GM23338 (cell line): ENCODE measurements at regions not wholly inside any gene's neighbourhood (a gene's known extent, or its start where the extent isn't known, plus 50 kb on each side); places are given as distances from the start of the nearest gene placed in this dataset.

Experiments used
- ATAC-seq: fragments of 200-7000 bp; cut with Tn5 transposase; 3 replicates; pipeline ENCODE4 v1.9.1; 2020
- DNase-seq: peaks from one replicate; pipeline ENCODE4 v3.0.0-alpha.2; 2015; ENCODE audit warnings: low spot score
- H2AFZ ChIP-seq: fragments of 200-600 bp; sonication (generic); 2 replicates; pipeline ENCODE4 v1.8.0; 2016; ENCODE audit warnings: antibody characterized with exemption, mild to moderate bottlenecking, moderate library complexity
- H3F3A ChIP-seq: fragments of 200-600 bp; sonication (generic); replicated peaks from 2 replicates; pipeline ENCODE4 v1.8.0; 2017; ENCODE audit warnings: antibody characterized with exemption, mixed run types, low read depth
- H3K27ac ChIP-seq: fragments of 200-600 bp; sonication (generic); 2 replicates; pipeline ENCODE4 v1.6.1; 2016; ENCODE audit warnings: low read depth
- H3K27me3 ChIP-seq: fragments of 200-600 bp; sonication (generic); 2 replicates; pipeline ENCODE4 v1.8.0; 2016; ENCODE audit warnings: mild to moderate bottlenecking, mixed run types, moderate library complexity; ENCODE audit not compliant: insufficient read depth
- H3K36me3 ChIP-seq: fragments of 200-600 bp; sonication (generic); 2 replicates; pipeline ENCODE4 v1.8.0; 2016; ENCODE audit warnings: mild to moderate bottlenecking; ENCODE audit not compliant: insufficient read depth
- H3K4me1 ChIP-seq: fragments of 200-600 bp; sonication (generic); 2 replicates; pipeline ENCODE4 v1.8.0; 2016; ENCODE audit warnings: mild to moderate bottlenecking, moderate library complexity; ENCODE audit not compliant: insufficient read depth
- H3K4me2 ChIP-seq: fragments of 200-600 bp; sonication (generic); 2 replicates; pipeline ENCODE4 v1.7.1; 2017; ENCODE audit warnings: mixed run types
- H3K4me3 ChIP-seq: fragments of 200-600 bp; sonication (generic); 2 replicates; pipeline ENCODE4 v1.6.1; 2016; ENCODE audit warnings: mixed run types
- H3K79me2 ChIP-seq: fragments of 200-600 bp; sonication (generic); replicated peaks from 2 replicates; pipeline ENCODE4 v1.8.0; 2017; ENCODE audit warnings: mild to moderate bottlenecking; ENCODE audit not compliant: insufficient read depth
- H3K9me2 ChIP-seq: fragments of 200-600 bp; sonication (generic); 2 replicates; pipeline ENCODE4 v1.8.0; 2017; ENCODE audit not compliant: insufficient read depth
- H4K20me1 ChIP-seq: fragments of 200-600 bp; sonication (generic); replicated peaks from 2 replicates; pipeline ENCODE4 v1.8.0; 2017; ENCODE audit warnings: mild to moderate bottlenecking; ENCODE audit not compliant: insufficient read depth
- H3K27ac Mint-ChIP-seq: 2 replicates; pipeline ENCODE4 v1.8.0; 2020; ENCODE audit warnings: inconsistent platforms, mild to moderate bottlenecking, moderate library complexity, mixed read lengths
- H3K27me3 Mint-ChIP-seq: 3 replicates; pipeline ENCODE4 v1.8.0; 2022; ENCODE audit warnings: low read depth, mild to moderate bottlenecking, moderate library complexity, mixed read lengths, inconsistent platforms; ENCODE audit not compliant: insufficient read depth, poor library complexity
- H3K36me3 Mint-ChIP-seq: 3 replicates; pipeline ENCODE4 v1.8.0; 2021; ENCODE audit warnings: low read depth, mild to moderate bottlenecking, inconsistent platforms, moderate library complexity, mixed read lengths
- H3K4me1 Mint-ChIP-seq: 3 replicates; pipeline ENCODE4 v1.8.0; 2020; ENCODE audit warnings: mild to moderate bottlenecking, inconsistent platforms, mixed read lengths
- H3K4me3 Mint-ChIP-seq: 3 replicates; pipeline ENCODE4 v1.8.0; 2021; ENCODE audit warnings: moderate library complexity, mild to moderate bottlenecking, inconsistent platforms, mixed read lengths
- H3K9me3 Mint-ChIP-seq: 3 replicates; pipeline ENCODE4 v1.8.0; 2020; ENCODE audit warnings: moderate library complexity, mild to moderate bottlenecking, inconsistent platforms, mixed read lengths
- CREB1 ChIP-seq: fragments of 250-450 bp; sonication (Bioruptor Pico); IDR thresholded peaks from 2 replicates; pipeline ENCODE4 v1.5.0; 2020; ENCODE audit warnings: low read depth, mild to moderate bottlenecking, moderate library complexity
- ETS1 ChIP-seq: IDR thresholded peaks from 2 replicates; pipeline ENCODE4 v1.6.1; 2016; ENCODE audit warnings: antibody characterized with exemption
- EZH2 ChIP-seq: fragments of 200-600 bp; sonication (generic); IDR thresholded peaks from one replicate; pipeline ENCODE4 v1.8.0; 2017; ENCODE audit warnings: antibody characterized with exemption, mild to moderate bottlenecking, low read depth; ENCODE audit not compliant: unreplicated experiment
- EZH2phosphoT487 ChIP-seq: fragments of 200-600 bp; sonication (generic); IDR thresholded peaks from one replicate; pipeline ENCODE4 v1.8.1; 2018; ENCODE audit warnings: antibody characterized with exemption; ENCODE audit not compliant: unreplicated experiment
- JUNB ChIP-seq: IDR thresholded peaks from one replicate; pipeline ENCODE4 v1.6.1; 2016; ENCODE audit warnings: antibody characterized with exemption; ENCODE audit not compliant: unreplicated experiment
- NANOG ChIP-seq: IDR thresholded peaks from 2 replicates; pipeline ENCODE4 v1.6.1; 2016; ENCODE audit warnings: antibody characterized with exemption, borderline replicate concordance
- POLR2AphosphoS5 ChIP-seq: IDR thresholded peaks from 2 replicates; pipeline ENCODE4 v1.6.1; 2016; ENCODE audit warnings: antibody characterized with exemption, low read depth
- REST ChIP-seq: IDR thresholded peaks from one replicate; pipeline ENCODE4 v1.6.1; 2018; ENCODE audit warnings: antibody characterized with exemption; ENCODE audit not compliant: unreplicated experiment
- STAT1 ChIP-seq: IDR thresholded peaks from one replicate; pipeline ENCODE4 v1.6.1; 2016; ENCODE audit warnings: antibody characterized with exemption; ENCODE audit not compliant: unreplicated experiment
- ZNF114 ChIP-seq: fragments of 250-450 bp; sonication (Bioruptor Pico); IDR thresholded peaks from 2 replicates; pipeline ENCODE4 v1.5.0; 2020; ENCODE audit warnings: mild to moderate bottlenecking, moderate library complexity
- ZNF331 ChIP-seq: fragments of 250-450 bp; sonication (Bioruptor Pico); IDR thresholded peaks from 2 replicates; pipeline ENCODE4 v1.5.0; 2020; ENCODE audit warnings: low read depth, mild to moderate bottlenecking, moderate library complexity
- TF ChIP-seq, protein P1 (sequence below), 2 experiments: fragments of 200-600 bp in 1 of 2; sonication (generic) in 1 of 2; conservative IDR thresholded peaks; 2 replicates each; pipeline versions ENCODE4 v1.5.1 to v1.6.1; 2016 to 2017; ENCODE audit warnings: antibody characterized with exemption in 2 of 2, low read depth in 2 of 2, mild to moderate bottlenecking in 2 of 2, moderate library complexity in 1 of 2
- TF ChIP-seq, protein P2 (sequence below): fragments of 250-450 bp; sonication (Bioruptor Pico); IDR thresholded peaks from 2 replicates; pipeline ENCODE4 v1.5.0; 2020; ENCODE audit warnings: mild to moderate bottlenecking, moderate library complexity

DNA sequence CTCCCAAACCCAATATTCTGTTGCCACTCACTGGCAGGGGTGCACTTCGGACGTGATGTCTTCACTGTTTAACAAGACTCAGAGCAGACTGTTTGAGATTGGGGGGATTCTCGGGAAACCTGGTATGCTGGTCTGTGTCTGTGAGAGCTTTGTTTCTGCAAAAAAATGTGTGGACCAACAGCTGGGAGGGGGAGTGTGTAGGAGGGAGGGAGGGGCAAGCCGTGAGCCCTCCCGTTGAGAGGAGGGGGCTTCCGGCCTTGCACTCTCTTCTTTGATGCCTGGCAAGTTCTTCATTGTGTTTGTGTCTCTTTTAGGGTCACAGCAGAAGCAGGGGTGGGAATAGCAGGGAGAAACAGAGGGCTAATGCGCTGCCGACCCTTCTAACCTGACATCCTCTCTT lies 74.9 kb upstream of the NDN start:
- peaks cover 14% of the 10 kb centered on the region for H3K4me1 Mint-ChIP-seq
- H3K4me3 Mint-ChIP-seq, result no peak overlapping the region
- DNase-seq (peak; percentile 1), ATAC-seq (no peak)
- Histone ChIP-seq H3K9me2 (no peaks in the 10 kb centered on the region), H3K4me2 (peak overlapping the region; percentile 20; the same call in 1 of the 2 replicates), H3K27ac (no peak overlapping the region), H3K4me3 (no peak overlapping the region), H3K79me2 (no peaks in the 10 kb centered on the region), H3F3A (no peaks in the 10 kb centered on the region), H3K36me3 (no peaks in the 10 kb centered on the region), H3K27me3 (no peaks in the 10 kb centered on the region), H4K20me1 (no peaks in the 10 kb centered on the region), H3K4me1 (peaks cover 10% of the 10 kb centered on the region), H2AFZ (peak overlapping the region; percentile 72)
- TF ChIP-seq EZH2phosphoT487 (no peak), JUNB (no peak), ZNF114 (no peak), NANOG (no peak), CREB1 (CRISPR knock-in tag) (no peak), REST (no peak), ZNF331 (no peak), STAT1 (no peak), POLR2AphosphoS5 (no peak), ETS1 (no peak), EZH2 (no peak)
- TF ChIP-seq, protein P1, sequence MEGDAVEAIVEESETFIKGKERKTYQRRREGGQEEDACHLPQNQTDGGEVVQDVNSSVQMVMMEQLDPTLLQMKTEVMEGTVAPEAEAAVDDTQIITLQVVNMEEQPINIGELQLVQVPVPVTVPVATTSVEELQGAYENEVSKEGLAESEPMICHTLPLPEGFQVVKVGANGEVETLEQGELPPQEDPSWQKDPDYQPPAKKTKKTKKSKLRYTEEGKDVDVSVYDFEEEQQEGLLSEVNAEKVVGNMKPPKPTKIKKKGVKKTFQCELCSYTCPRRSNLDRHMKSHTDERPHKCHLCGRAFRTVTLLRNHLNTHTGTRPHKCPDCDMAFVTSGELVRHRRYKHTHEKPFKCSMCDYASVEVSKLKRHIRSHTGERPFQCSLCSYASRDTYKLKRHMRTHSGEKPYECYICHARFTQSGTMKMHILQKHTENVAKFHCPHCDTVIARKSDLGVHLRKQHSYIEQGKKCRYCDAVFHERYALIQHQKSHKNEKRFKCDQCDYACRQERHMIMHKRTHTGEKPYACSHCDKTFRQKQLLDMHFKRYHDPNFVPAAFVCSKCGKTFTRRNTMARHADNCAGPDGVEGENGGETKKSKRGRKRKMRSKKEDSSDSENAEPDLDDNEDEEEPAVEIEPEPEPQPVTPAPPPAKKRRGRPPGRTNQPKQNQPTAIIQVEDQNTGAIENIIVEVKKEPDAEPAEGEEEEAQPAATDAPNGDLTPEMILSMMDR (conservative IDR thresholded peaks at IDR 0.05; ENCODE audit: low read depth in 2 of 2), result no peak
- TF ChIP-seq, protein P2, sequence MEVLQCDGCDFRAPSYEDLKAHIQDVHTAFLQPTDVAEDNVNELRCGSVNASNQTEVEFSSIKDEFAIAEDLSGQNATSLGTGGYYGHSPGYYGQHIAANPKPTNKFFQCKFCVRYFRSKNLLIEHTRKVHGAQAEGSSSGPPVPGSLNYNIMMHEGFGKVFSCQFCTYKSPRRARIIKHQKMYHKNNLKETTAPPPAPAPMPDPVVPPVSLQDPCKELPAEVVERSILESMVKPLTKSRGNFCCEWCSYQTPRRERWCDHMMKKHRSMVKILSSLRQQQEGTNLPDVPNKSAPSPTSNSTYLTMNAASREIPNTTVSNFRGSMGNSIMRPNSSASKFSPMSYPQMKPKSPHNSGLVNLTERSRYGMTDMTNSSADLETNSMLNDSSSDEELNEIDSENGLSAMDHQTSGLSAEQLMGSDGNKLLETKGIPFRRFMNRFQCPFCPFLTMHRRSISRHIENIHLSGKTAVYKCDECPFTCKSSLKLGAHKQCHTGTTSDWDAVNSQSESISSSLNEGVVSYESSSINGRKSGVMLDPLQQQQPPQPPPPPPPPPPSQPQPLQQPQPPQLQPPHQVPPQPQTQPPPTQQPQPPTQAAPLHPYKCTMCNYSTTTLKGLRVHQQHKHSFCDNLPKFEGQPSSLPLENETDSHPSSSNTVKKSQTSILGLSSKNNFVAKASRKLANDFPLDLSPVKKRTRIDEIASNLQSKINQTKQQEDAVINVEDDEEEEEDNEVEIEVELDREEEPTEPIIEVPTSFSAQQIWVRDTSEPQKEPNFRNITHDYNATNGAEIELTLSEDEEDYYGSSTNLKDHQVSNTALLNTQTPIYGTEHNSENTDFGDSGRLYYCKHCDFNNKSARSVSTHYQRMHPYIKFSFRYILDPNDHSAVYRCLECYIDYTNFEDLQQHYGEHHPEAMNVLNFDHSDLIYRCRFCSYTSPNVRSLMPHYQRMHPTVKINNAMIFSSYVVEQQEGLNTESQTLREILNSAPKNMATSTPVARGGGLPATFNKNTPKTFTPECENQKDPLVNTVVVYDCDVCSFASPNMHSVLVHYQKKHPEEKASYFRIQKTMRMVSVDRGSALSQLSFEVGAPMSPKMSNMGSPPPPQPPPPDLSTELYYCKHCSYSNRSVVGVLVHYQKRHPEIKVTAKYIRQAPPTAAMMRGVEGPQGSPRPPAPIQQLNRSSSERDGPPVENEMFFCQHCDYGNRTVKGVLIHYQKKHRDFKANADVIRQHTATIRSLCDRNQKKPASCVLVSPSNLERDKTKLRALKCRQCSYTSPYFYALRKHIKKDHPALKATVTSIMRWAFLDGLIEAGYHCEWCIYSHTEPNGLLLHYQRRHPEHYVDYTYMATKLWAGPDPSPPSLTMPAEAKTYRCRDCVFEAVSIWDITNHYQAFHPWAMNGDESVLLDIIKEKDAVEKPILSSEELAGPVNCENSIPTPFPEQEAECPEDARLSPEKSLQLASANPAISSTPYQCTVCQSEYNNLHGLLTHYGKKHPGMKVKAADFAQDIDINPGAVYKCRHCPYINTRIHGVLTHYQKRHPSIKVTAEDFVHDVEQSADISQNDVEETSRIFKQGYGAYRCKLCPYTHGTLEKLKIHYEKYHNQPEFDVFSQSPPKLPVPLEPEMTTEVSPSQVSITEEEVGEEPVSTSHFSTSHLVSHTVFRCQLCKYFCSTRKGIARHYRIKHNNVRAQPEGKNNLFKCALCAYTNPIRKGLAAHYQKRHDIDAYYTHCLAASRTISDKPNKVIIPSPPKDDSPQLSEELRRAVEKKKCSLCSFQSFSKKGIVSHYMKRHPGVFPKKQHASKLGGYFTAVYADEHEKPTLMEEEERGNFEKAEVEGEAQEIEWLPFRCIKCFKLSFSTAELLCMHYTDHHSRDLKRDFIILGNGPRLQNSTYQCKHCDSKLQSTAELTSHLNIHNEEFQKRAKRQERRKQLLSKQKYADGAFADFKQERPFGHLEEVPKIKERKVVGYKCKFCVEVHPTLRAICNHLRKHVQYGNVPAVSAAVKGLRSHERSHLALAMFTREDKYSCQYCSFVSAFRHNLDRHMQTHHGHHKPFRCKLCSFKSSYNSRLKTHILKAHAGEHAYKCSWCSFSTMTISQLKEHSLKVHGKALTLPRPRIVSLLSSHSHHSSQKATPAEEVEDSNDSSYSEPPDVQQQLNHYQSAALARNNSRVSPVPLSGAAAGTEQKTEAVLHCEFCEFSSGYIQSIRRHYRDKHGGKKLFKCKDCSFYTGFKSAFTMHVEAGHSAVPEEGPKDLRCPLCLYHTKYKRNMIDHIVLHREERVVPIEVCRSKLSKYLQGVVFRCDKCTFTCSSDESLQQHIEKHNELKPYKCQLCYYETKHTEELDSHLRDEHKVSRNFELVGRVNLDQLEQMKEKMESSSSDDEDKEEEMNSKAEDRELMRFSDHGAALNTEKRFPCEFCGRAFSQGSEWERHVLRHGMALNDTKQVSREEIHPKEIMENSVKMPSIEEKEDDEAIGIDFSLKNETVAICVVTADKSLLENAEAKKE, result no peak
- H3K27ac Mint-ChIP-seq, result no peak overlapping the region
- peaks cover 99% of the 10 kb centered on the region for H3K9me3 Mint-ChIP-seq
- peaks cover 3% of the 10 kb centered on the region for H3K27me3 Mint-ChIP-seq
- peaks cover 19% of the 10 kb centered on the region for H3K36me3 Mint-ChIP-seq
